ENCODE measurements at regions not wholly inside any gene's neighbourhood (a gene's known extent, or its start where the extent isn't known, plus 50 kb on each side); places are given as distances from the start of the nearest gene placed in this dataset.

GRCh38 chr3:178435575-178435974 is 100.7 kb upstream of the KCNMB2 start:
- H3K27ac ChIP-seq: no peak overlapping the region
- H3K4me2 ChIP-seq (ENCODE audit: low read length): no peak overlapping the region
- no peak overlapping the region for H3K9ac ChIP-seq
- no peak overlapping the region for H2AFZ ChIP-seq
- no peaks in the 10 kb centered on the region for H3K4me1 ChIP-seq
- H3K4me3 ChIP-seq (ENCODE audit: low read depth, low read length): no peak overlapping the region
- no peak for TF ChIP-seq CTCF (IDR thresholded peaks at IDR 0.05)
- H3K27me3 ChIP-seq (ENCODE audit: control insufficient read depth, insufficient read depth, low read length): no peaks in the 10 kb centered on the region
- no peaks in the 10 kb centered on the region for H3K79me2 ChIP-seq
- no peaks in the 10 kb centered on the region for H3K9me3 ChIP-seq (ENCODE audit: control insufficient read depth, low read length)
- H3K36me3 ChIP-seq (ENCODE audit: control insufficient read depth, insufficient read depth, low read length): no peaks in the 10 kb centered on the region

- H3K4me2 ChIP-seq (ENCODE audit: low read length): no peak overlapping the region
- no peaks in the 10 kb centered on the region for H3K36me3 ChIP-seq (ENCODE audit: control insufficient read depth, insufficient read depth, low read length)
- H3K9ac ChIP-seq: no peak overlapping the region
- H3K9me3 ChIP-seq (ENCODE audit: control insufficient read depth, low read length): no peaks in the 10 kb centered on the region
- no peak overlapping the region for H3K27ac ChIP-seq
- H3K27me3 ChIP-seq (ENCODE audit: control insufficient read depth, insufficient read depth, low read length): no peaks in the 10 kb centered on the region
- no peaks in the 10 kb centered on the region for H3K4me1 ChIP-seq
- H3K79me2 ChIP-seq: no peaks in the 10 kb centered on the region
- no peak overlapping the region for H3K4me3 ChIP-seq (ENCODE audit: low read depth, low read length)
- peak; percentile 61 for TF ChIP-seq CTCF (IDR thresholded peaks at IDR 0.05)
- no peak overlapping the region for H2AFZ ChIP-seq
Measured at GRCh38 chr3:178436773-178437172, 99.5 kb upstream of the KCNMB2 start.

- TF ChIP-seq CTCF (IDR thresholded peaks at IDR 0.05): no peak
- Histone ChIP-seq H3K4me1 (no peaks in the 10 kb centered on the region), H2AFZ (no peak overlapping the region), H3K27ac (no peak overlapping the region), H3K79me2 (no peaks in the 10 kb centered on the region), H3K36me3 (ENCODE audit: control insufficient read depth, insufficient read depth, low read length) (no peaks in the 10 kb centered on the region), H3K4me2 (ENCODE audit: low read length) (no peak overlapping the region), H3K4me3 (ENCODE audit: low read depth, low read length) (no peak overlapping the region), H3K9me3 (ENCODE audit: control insufficient read depth, low read length) (no peaks in the 10 kb centered on the region), H3K27me3 (ENCODE audit: control insufficient read depth, insufficient read depth, low read length) (no peaks in the 10 kb centered on the region), H3K9ac (no peak overlapping the region)
Measured at GRCh38 chr3:178437236-178437635, 99.0 kb upstream of the KCNMB2 start.

GRCh38 chr3:178439504-178439903 is 96.7 kb upstream of the KCNMB2 start:
- H3K9me3 ChIP-seq (ENCODE audit: control insufficient read depth, low read length): no peaks in the 10 kb centered on the region

More at GRCh38 chr3:178439504-178439903, 96.7 kb upstream of the KCNMB2 start:
- Histone ChIP-seq H3K79me2 (no peaks in the 10 kb centered on the region), H3K9ac (no peak overlapping the region), H2AFZ (no peak overlapping the region), H3K4me3 (ENCODE audit: low read depth, low read length) (no peak overlapping the region), H3K4me1 (no peaks in the 10 kb centered on the region), H3K27me3 (ENCODE audit: control insufficient read depth, insufficient read depth, low read length) (no peaks in the 10 kb centered on the region), H3K27ac (no peak overlapping the region), H3K4me2 (ENCODE audit: low read length) (no peak overlapping the region), H3K36me3 (ENCODE audit: control insufficient read depth, insufficient read depth, low read length) (no peaks in the 10 kb centered on the region)
- TF ChIP-seq CTCF (IDR thresholded peaks at IDR 0.05): no peak
